ENCODE measurements at regions not wholly inside any gene's neighbourhood (a gene's known extent, or its start where the extent isn't known, plus 50 kb on each side); places are given as distances from the start of the nearest gene placed in this dataset.

DNA sequence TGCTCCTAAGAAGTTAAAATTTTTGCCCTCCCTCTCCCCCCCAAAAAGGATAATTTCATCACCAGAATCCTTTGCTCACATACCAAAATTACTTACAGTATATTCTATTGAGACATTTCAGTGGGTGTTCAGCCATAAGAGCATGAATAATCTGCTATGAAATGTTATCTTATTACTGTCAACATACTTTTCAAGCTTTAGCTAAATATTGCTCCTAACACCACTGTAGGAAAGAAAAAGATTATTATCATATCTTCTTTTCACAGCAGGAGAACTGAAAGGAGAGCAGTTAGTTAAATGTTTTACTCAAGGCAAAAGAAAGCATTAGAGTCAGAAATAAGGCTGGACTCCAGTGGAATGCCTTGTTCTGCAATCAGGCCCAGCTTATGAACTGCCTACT, 231.0 kb upstream of the GYPA start:
- no peak overlapping the region for H3K4me3 ChIP-seq (ENCODE audit: low read depth, low read length)
- in situ Hi-C loops (cut with HindIII; ENCODE audit: low sequenced_read_pairs), result no loop called here
- no peak for TF ChIP-seq CTCF (IDR thresholded peaks at IDR 0.05; ENCODE audit: low read depth, low read length)
- DNase-seq (ENCODE audit: low read depth, low spot score), result peak; percentile 35

DNA sequence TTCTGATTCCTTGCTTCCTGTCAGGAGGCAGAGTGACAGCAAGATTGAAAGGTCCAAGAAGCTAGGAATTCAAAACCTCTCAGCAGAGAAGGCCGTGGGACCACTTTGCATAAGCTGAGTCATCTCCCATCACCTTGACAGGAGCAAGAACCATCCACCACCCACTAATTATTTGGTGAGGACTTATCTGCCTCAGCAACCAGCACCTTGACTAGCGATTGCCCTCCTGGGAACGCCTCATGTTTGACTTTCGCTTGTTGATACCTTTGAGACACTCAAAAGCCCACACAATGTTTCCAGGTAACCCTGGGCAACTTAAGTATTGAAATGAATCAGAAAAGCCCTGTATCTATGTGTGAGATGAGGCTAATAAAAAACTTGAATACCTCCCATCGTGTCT, 233.5 kb upstream of the GYPA start:
- H3K4me3 ChIP-seq (ENCODE audit: low read depth, low read length), result no peak overlapping the region
- in situ Hi-C loops (cut with HindIII; ENCODE audit: low sequenced_read_pairs), result no loop called here
- TF ChIP-seq CTCF (IDR thresholded peaks at IDR 0.05; ENCODE audit: low read depth, low read length), result no peak
- DNase-seq (ENCODE audit: low read depth, low spot score), result no peak

GRCh38 chr4:144376866-144377265, 236.3 kb upstream of the GYPA start:
- TF ChIP-seq CTCF (IDR thresholded peaks at IDR 0.05; ENCODE audit: low read depth, low read length), result no peak
- no peak overlapping the region for H3K4me3 ChIP-seq (ENCODE audit: low read depth, low read length)
- in situ Hi-C loops (cut with HindIII; ENCODE audit: low sequenced_read_pairs), result no loop called here
- no peak for DNase-seq (ENCODE audit: low read depth, low spot score)

DNA sequence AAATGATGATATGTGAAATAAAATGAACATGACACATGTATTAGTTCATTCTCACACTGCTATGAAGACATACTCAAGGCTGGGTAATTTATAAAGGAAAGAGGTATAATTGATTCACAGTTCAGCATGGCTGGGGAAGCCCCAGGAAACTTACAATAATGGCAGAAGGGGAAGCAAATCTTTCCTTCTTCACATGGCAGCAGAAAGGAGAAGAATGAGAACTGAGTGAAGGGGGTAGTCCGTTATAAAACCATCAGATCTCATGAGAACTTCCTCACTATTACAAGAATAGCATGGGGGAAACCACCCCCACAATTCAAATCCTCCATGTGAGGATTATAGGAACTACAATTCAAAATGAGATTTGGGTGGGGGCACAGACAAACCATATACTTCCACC, 243.9 kb upstream of the GYPA start:
- TF ChIP-seq CTCF (IDR thresholded peaks at IDR 0.05; ENCODE audit: low read depth, low read length), result no peak

GRCh38 chr4:144399927-144400326, 246.0 kb upstream of the HHIP start:
- TF ChIP-seq CTCF (IDR thresholded peaks at IDR 0.05; ENCODE audit: low read depth, low read length), result no peak
- DNase-seq (ENCODE audit: low read depth, low spot score), result peak; percentile 96
- no peak overlapping the region for H3K4me3 ChIP-seq (ENCODE audit: low read depth, low read length)
- in situ Hi-C loops (cut with HindIII; ENCODE audit: low sequenced_read_pairs), result no loop called here

More for the DNA sequence above, 243.9 kb upstream of the GYPA start:
- no peak overlapping the region for H3K4me3 ChIP-seq (ENCODE audit: low read depth, low read length)
- in situ Hi-C loops (cut with HindIII; ENCODE audit: low sequenced_read_pairs), result no loop called here
- no peak for DNase-seq (ENCODE audit: low read depth, low spot score)

DNA sequence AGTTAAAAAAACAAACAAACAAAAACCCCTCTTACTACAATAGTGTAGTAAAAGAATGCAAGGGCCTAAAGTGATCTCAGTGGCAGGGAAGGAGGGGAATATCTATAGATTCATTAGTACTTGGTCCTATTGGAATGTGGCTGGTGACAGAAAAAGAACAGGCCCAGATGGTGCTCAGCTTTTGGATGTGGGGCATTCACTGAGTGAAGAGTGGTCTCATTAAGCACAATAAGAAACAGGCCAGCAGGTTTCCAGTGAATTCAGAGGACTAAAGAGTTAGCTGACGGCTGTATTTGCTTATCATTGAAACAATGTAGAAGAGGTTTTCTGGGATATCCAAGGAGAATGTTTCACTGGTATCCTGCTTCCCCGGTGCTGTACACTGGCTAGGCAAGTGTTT, 243.8 kb upstream of the HHIP start:
- DNase-seq (ENCODE audit: low read depth, low spot score), result no peak
- in situ Hi-C loops (cut with HindIII; ENCODE audit: low sequenced_read_pairs), result no loop called here
- TF ChIP-seq CTCF (IDR thresholded peaks at IDR 0.05; ENCODE audit: low read depth, low read length), result no peak
- H3K4me3 ChIP-seq (ENCODE audit: low read depth, low read length), result no peak overlapping the region

DNA sequence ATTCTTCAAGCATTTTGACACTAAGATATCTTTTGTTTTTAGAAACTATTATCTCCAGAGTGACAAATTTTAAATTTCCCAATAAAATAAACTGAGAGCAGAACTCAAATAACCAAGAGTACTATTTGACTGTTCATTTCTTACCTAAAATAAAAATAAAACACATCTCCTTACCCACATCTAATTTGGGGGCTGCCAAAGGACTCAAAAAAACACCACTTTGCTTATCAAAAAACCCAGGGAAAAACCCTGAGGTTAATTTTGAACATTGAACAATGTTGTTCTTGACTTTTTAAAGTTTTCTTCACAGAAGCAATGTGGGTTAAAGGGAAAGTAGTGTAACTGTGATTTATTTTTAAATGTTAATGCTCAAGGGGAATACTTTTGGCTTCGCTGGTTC, 243.0 kb upstream of the HHIP start:
- DNase-seq (ENCODE audit: low read depth, low spot score), result no peak
- TF ChIP-seq CTCF (IDR thresholded peaks at IDR 0.05; ENCODE audit: low read depth, low read length), result no peak
- in situ Hi-C loops (cut with HindIII; ENCODE audit: low sequenced_read_pairs), result no loop called here

More for the DNA sequence above, 243.0 kb upstream of the HHIP start:
- H3K4me3 ChIP-seq (ENCODE audit: low read depth, low read length), result no peak overlapping the region
